GM12878 (cell line): ENCODE measurements at regions not wholly inside any gene's neighbourhood (a gene's known extent, or its start where the extent isn't known, plus 50 kb on each side); places are given as distances from the start of the nearest gene placed in this dataset.

Experiments
- ATAC-seq: fragments of 200-7000 bp; cut with Tn5 transposase; 3 replicates; pipeline ENCODE4 v1.9.1; 2020; ENCODE audit warnings: mild to moderate bottlenecking, moderate library complexity
- BruUV-seq: library from RNA; stranded (reverse); fragments of 400-500 nt; replicated peaks from 2 replicates; lab custom pipeline; 2021; lab: Mats Ljungman, UMichigan
- CTCF ChIA-PET: fragments of 300-600 bp; sonication (Branson Sonifier 250); formaldehyde crosslinking; extraction: SDS; loops from one replicate; lab custom pipeline; 2021; ENCODE audit warnings: inconsistent platforms; lab: Yijun Ruan, JAX
- POLR2A ChIA-PET: fragments of 350-600 bp; formaldehyde crosslinking; extraction: SDS; loops from one replicate; lab custom pipeline; 2021; ENCODE audit warnings: inconsistent platforms; lab: Charles Lee
- RAD21 ChIA-PET: fragments of 300-600 bp; sonication (Branson Sonifier 250); formaldehyde crosslinking; loops from one replicate; lab custom pipeline; 2023; ENCODE audit warnings: antibody characterized with exemption; ENCODE audit not compliant: unreplicated experiment; lab: Charles Lee
- SMC1A ChIA-PET: fragments of 300-600 bp; sonication (Branson Sonifier 250); formaldehyde crosslinking; loops from one replicate; lab custom pipeline; 2023; ENCODE audit not compliant: unreplicated experiment, uncharacterized antibody; lab: Charles Lee
- DNase-seq: peaks from one replicate; pipeline ENCODE4 v3.0.0-alpha.2; 2011; ENCODE audit warnings: low read depth, low spot score
- FAIRE-seq: peaks from 3 replicates; lab custom pipeline; 2011; peaks lifted over from hg19 to GRCh38; lab: Jason Lieb, UNC
- H2AFZ ChIP-seq: 2 replicates; pipeline ENCODE4 v1.6.0; 2011; ENCODE audit warnings: low read depth, low read length, control low read depth; ENCODE audit not compliant: control insufficient read depth
- H3K27ac ChIP-seq: 2 replicates; pipeline ENCODE4 v1.5.1; 2011; ENCODE audit warnings: control low read depth; ENCODE audit not compliant: control insufficient read depth, insufficient read depth
- H3K27me3 ChIP-seq, 2 experiments: replicated peaks in 1 of 2; 2 replicates each; pipeline versions ENCODE4 v1.6.0 to v1.6.1; 2011; ENCODE audit warnings: low read length in 1 of 2; ENCODE audit not compliant: control insufficient read depth in 2 of 2, insufficient read depth in 2 of 2
- H3K36me3 ChIP-seq, 2 experiments: 2 replicates each; pipeline ENCODE4 v1.5.1; 2011; ENCODE audit warnings: low read length in 1 of 2; ENCODE audit not compliant: control insufficient read depth in 2 of 2, insufficient read depth in 2 of 2
- H3K4me1 ChIP-seq: 2 replicates; pipeline ENCODE4 v1.6.1; 2011; ENCODE audit warnings: mild to moderate bottlenecking, low read length, moderate library complexity, mixed read lengths; ENCODE audit not compliant: control insufficient read depth, insufficient read depth
- H3K4me2 ChIP-seq: 2 replicates; pipeline ENCODE4 v1.6.0; 2011; ENCODE audit warnings: control low read depth; ENCODE audit not compliant: control insufficient read depth, insufficient read depth
- H3K4me3 ChIP-seq: fragments of 200-600 bp; sonication (generic); 2 replicates; pipeline ENCODE4 v1.5.1; 2016
- H3K79me2 ChIP-seq: 2 replicates; pipeline ENCODE4 v1.6.0; 2011; ENCODE audit warnings: low read length; ENCODE audit not compliant: control insufficient read depth, insufficient read depth
- H3K9ac ChIP-seq: 2 replicates; pipeline ENCODE4 v1.8.0; 2011; ENCODE audit warnings: low read length, control low read depth, mixed read lengths; ENCODE audit not compliant: control insufficient read depth, insufficient read depth
- H3K9me3 ChIP-seq: replicated peaks from 3 replicates; pipeline ENCODE4 v1.5.1; 2011; ENCODE audit warnings: mild to moderate bottlenecking, low read length; ENCODE audit not compliant: control insufficient read depth, insufficient read depth
- H4K20me1 ChIP-seq: 2 replicates; pipeline ENCODE4 v1.6.0; 2011; ENCODE audit not compliant: control insufficient read depth, insufficient read depth
- ASH2L ChIP-seq: fragments of 300-600, 200-600 bp; sonication (generic); IDR thresholded peaks from 2 replicates; pipeline ENCODE4 v1.6.1; 2017; ENCODE audit warnings: low read depth, mild to moderate bottlenecking, borderline replicate concordance
- BCLAF1 ChIP-seq: fragments of 450-650 bp; IDR thresholded peaks from 2 replicates; pipeline ENCODE4 v1.6.1; 2017; ENCODE audit warnings: antibody characterized with exemption, mild to moderate bottlenecking, moderate library complexity
- DPF2 ChIP-seq: fragments of 450-650 bp; IDR thresholded peaks from 2 replicates; pipeline ENCODE4 v1.6.1; 2017; ENCODE audit warnings: mild to moderate bottlenecking
- ETV6 ChIP-seq, 2 experiments: fragments of 450-650 bp in 1 of 2; IDR thresholded peaks in 1 of 2; conservative IDR thresholded peaks in 1 of 2; 2 replicates each; pipeline ENCODE4 v1.6.1; 2014; ENCODE audit warnings: antibody characterized with exemption in 1 of 2, borderline replicate concordance in 1 of 2, low read depth in 1 of 2, mild to moderate bottlenecking in 1 of 2, moderate library complexity in 1 of 2
- IRF5 ChIP-seq: fragments of 450-650 bp; IDR thresholded peaks from 2 replicates; pipeline ENCODE4 v1.6.1; 2017; ENCODE audit warnings: borderline replicate concordance
- JUND ChIP-seq: IDR thresholded peaks from 2 replicates; pipeline ENCODE4 v1.6.1; 2012; ENCODE audit warnings: low read depth, mild to moderate bottlenecking, low read length, improper control_type of control experiment, moderate library complexity
- KDM1A ChIP-seq: fragments of 200-600 bp; sonication (generic); IDR thresholded peaks from 2 replicates; pipeline ENCODE4 v1.6.1; 2016; ENCODE audit warnings: borderline replicate concordance
- MXI1 ChIP-seq: fragments of 150-350 bp; IDR thresholded peaks from 2 replicates; pipeline ENCODE4 v1.6.1; 2011; ENCODE audit warnings: low read depth, mild to moderate bottlenecking, inconsistent platforms, low read length, improper control_type of control experiment
- PRDM15 ChIP-seq: fragments of 450-650 bp; formaldehyde crosslinking; IDR thresholded peaks from 2 replicates; pipeline ENCODE4 v1.4.0; 2020; ENCODE audit warnings: mild to moderate bottlenecking, moderate library complexity
- SMC3 ChIP-seq: IDR thresholded peaks from 2 replicates; pipeline ENCODE4 v1.6.1; 2011; ENCODE audit warnings: low read length, improper control_type of control experiment, borderline replicate concordance
- ZBTB40 ChIP-seq: fragments of 450-650 bp; IDR thresholded peaks from 2 replicates; pipeline ENCODE4 v1.6.1; 2016; ENCODE audit warnings: mild to moderate bottlenecking, moderate library complexity, borderline replicate concordance
- ZNF217 ChIP-seq: fragments of 450-650 bp; IDR thresholded peaks from 2 replicates; pipeline ENCODE4 v1.6.1; 2017; ENCODE audit warnings: antibody characterized with exemption, mild to moderate bottlenecking
- WGBS: methylation state at CpG from one replicate; pipeline ENCODE4 v1.1.6; 2016; ENCODE audit warnings: low lambda C conversion rate; ENCODE audit not compliant: insufficient replicate concordance, insufficient coverage; ENCODE audit errors: missing lambda C conversion rate; 5-methylcytosine and 5-hydroxymethylcytosine counted together
- in situ Hi-C: fragments of 300-500 bp; cut with MboI; formaldehyde crosslinking; loops from 9 replicates; pipeline ENCODE4 v1.14.3; 2018; ENCODE audit warnings: mixed read lengths
- intact Hi-C: fragments of 100-400 bp; cut with micrococcal nuclease; formaldehyde crosslinking; loops from one replicate; pipeline ENCODE4 v1.14.2; 2022; ENCODE audit not compliant: unreplicated experiment

- CTCF ChIA-PET, result interaction anchor here (1.7 kb wide), 1 partner anchor 28 kb away, joined by 3 read pairs; no protein-coding TSS in a partner anchor
- no peak for DNase-seq
- no TSS peak for BruUV-seq
- Histone ChIP-seq H3K9ac (no peak overlapping the region), H3K36me3 (no peaks in the 10 kb centered on the region), H3K4me3 (no peak overlapping the region), H3K27ac (no peak overlapping the region), H3K9me3 (no peaks in the 10 kb centered on the region), H3K4me2 (no peak overlapping the region), H3K4me1 (no peaks in the 10 kb centered on the region), H3K79me2 (no peaks in the 10 kb centered on the region), H2AFZ (no peak overlapping the region), H3K27me3 (no peaks in the 10 kb centered on the region), H4K20me1 (no peaks in the 10 kb centered on the region)
- FAIRE-seq, result no peak
- SMC1A ChIA-PET, result interaction anchor here (1.9 kb wide), 1 partner anchor 28 kb away, joined by 4 read pairs; no protein-coding TSS in a partner anchor
- ATAC-seq, result no peak
- in situ Hi-C loops (no loop called here), intact Hi-C loops (no loop called here)
- RAD21 ChIA-PET, result no interaction called here
- 33% methylated on average over 12 of the region's 12 CpGs for WGBS
- POLR2A ChIA-PET, result no interaction called here
- TF ChIP-seq PRDM15 (CRISPR knock-in tag) (no peak), KDM1A (no peak), ZBTB40 (no peak), BCLAF1 (no peak), ETV6 (conservative IDR thresholded peaks at IDR 0.05 in 1 of 2, IDR thresholded peaks at IDR 0.05 in 1 of 2; ENCODE audit: borderline replicate concordance in 1 of 2, low read depth in 1 of 2) (no peak), DPF2 (no peak), SMC3 (no peak), ZNF217 (no peak), MXI1 (no peak), JUND (no peak), IRF5 (no peak), ASH2L (no peak)
Measured at GRCh38 chr13:105552078-105552477, 983.4 kb downstream of the EFNB2 start.
